ENCODE measurements at regions not wholly inside any gene's neighbourhood (a gene's known extent, or its start where the extent isn't known, plus 50 kb on each side); places are given as distances from the start of the nearest gene placed in this dataset.

- no peak for TF ChIP-seq CTCF (IDR thresholded peaks at IDR 0.05)
- no peak for TF ChIP-seq EHMT2 (IDR thresholded peaks at IDR 0.05; ENCODE audit: low read depth)
- no peak for TF ChIP-seq EP300 (IDR thresholded peaks at IDR 0.05)
- TF ChIP-seq MAFK (IDR thresholded peaks at IDR 0.05; ENCODE audit: partially characterized antibody) = no peak
- TF ChIP-seq, protein P1, sequence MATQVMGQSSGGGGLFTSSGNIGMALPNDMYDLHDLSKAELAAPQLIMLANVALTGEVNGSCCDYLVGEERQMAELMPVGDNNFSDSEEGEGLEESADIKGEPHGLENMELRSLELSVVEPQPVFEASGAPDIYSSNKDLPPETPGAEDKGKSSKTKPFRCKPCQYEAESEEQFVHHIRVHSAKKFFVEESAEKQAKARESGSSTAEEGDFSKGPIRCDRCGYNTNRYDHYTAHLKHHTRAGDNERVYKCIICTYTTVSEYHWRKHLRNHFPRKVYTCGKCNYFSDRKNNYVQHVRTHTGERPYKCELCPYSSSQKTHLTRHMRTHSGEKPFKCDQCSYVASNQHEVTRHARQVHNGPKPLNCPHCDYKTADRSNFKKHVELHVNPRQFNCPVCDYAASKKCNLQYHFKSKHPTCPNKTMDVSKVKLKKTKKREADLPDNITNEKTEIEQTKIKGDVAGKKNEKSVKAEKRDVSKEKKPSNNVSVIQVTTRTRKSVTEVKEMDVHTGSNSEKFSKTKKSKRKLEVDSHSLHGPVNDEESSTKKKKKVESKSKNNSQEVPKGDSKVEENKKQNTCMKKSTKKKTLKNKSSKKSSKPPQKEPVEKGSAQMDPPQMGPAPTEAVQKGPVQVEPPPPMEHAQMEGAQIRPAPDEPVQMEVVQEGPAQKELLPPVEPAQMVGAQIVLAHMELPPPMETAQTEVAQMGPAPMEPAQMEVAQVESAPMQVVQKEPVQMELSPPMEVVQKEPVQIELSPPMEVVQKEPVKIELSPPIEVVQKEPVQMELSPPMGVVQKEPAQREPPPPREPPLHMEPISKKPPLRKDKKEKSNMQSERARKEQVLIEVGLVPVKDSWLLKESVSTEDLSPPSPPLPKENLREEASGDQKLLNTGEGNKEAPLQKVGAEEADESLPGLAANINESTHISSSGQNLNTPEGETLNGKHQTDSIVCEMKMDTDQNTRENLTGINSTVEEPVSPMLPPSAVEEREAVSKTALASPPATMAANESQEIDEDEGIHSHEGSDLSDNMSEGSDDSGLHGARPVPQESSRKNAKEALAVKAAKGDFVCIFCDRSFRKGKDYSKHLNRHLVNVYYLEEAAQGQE (IDR thresholded peaks at IDR 0.05) = no peak
- TF ChIP-seq SMC3 (IDR thresholded peaks at IDR 0.05) = no peak
- TF ChIP-seq ESRRA (IDR thresholded peaks at IDR 0.05; ENCODE audit: borderline replicate concordance, low read length) = no peak
- no peak for TF ChIP-seq NFE2L2 (conservative IDR thresholded peaks at IDR 0.05; ENCODE audit: low read length)
- no peak for TF ChIP-seq GATA3 (IDR thresholded peaks at IDR 0.05; ENCODE audit: borderline replicate concordance)
- no peak for TF ChIP-seq ZC3H11A (IDR thresholded peaks at IDR 0.05)
- TF ChIP-seq KDM1A (IDR thresholded peaks at IDR 0.05; ENCODE audit: low read depth) = no peak
- no peak for TF ChIP-seq BHLHE40 (IDR thresholded peaks at IDR 0.05; ENCODE audit: low read depth, low read length)
- no peak for TF ChIP-seq USF2 (IDR thresholded peaks at IDR 0.05)
- no peak for TF ChIP-seq NR3C1 (IDR thresholded peaks at IDR 0.05)
These were observed 274.3 kb upstream of the TRPC7 start for GRCh38 chr5:136639616-136640015.

Measured in A549 (cell line).